ENCODE measurements at regions not wholly inside any gene's neighbourhood (a gene's known extent, or its start where the extent isn't known, plus 50 kb on each side); places are given as distances from the start of the nearest gene placed in this dataset.

DNA sequence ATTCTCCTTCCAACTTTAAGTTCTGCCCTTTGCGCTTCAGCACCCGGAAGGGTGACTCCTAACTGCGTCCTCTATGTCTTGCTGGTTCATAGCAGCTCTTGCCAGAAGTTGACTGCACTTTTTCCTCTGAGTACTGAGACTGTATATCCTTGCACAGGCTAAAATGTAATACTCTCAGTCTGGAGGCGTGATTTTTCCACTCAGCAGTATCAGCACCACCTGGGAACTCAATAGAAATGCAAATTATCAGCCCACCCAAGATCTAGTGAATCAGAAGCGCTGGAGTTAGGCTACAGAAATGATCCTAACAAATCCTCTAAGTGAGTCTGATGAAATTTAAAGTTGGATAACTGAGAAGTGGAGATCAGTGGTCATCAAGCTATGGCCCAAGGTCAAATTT lies 1611.9 kb upstream of the SLC10A2 start:
- no peaks in the 10 kb centered on the region for H3K27me3 ChIP-seq (ENCODE audit: insufficient read depth, low read length)
- no peak overlapping the region for H3K4me3 ChIP-seq (ENCODE audit: low read depth, low read length, poor library complexity, severe bottlenecking)
- no peak overlapping the region for H3K9ac ChIP-seq (ENCODE audit: low read length)
- H3K79me2 ChIP-seq (ENCODE audit: insufficient read depth, low read length): no peaks in the 10 kb centered on the region
- no peaks in the 10 kb centered on the region for H3K36me3 ChIP-seq (ENCODE audit: insufficient read depth, low read length)
- H3K4me2 ChIP-seq (ENCODE audit: low read length): no peak overlapping the region
- TF ChIP-seq, protein P1, sequence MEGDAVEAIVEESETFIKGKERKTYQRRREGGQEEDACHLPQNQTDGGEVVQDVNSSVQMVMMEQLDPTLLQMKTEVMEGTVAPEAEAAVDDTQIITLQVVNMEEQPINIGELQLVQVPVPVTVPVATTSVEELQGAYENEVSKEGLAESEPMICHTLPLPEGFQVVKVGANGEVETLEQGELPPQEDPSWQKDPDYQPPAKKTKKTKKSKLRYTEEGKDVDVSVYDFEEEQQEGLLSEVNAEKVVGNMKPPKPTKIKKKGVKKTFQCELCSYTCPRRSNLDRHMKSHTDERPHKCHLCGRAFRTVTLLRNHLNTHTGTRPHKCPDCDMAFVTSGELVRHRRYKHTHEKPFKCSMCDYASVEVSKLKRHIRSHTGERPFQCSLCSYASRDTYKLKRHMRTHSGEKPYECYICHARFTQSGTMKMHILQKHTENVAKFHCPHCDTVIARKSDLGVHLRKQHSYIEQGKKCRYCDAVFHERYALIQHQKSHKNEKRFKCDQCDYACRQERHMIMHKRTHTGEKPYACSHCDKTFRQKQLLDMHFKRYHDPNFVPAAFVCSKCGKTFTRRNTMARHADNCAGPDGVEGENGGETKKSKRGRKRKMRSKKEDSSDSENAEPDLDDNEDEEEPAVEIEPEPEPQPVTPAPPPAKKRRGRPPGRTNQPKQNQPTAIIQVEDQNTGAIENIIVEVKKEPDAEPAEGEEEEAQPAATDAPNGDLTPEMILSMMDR (IDR thresholded peaks at IDR 0.05; ENCODE audit: low read length): no peak
- TF ChIP-seq EZH2 (IDR thresholded peaks at IDR 0.05; ENCODE audit: borderline replicate concordance, low read length): no peak
- H4K20me1 ChIP-seq (ENCODE audit: insufficient read depth, low read length): no peaks in the 10 kb centered on the region
- H3K9me3 ChIP-seq (ENCODE audit: low read length): no peaks in the 10 kb centered on the region
- no peaks in the 10 kb centered on the region for H3K4me1 ChIP-seq (ENCODE audit: insufficient read depth, low read length, severe bottlenecking)
- no peak overlapping the region for H3K27ac ChIP-seq (ENCODE audit: low read depth, low read length, poor library complexity, severe bottlenecking)
- no peak overlapping the region for H2AFZ ChIP-seq (ENCODE audit: low read length)
- H3K9me2 ChIP-seq (ENCODE audit: low read depth, low read length): no peaks in the 10 kb centered on the region
- H3F3A ChIP-seq (ENCODE audit: insufficient read depth, low read length): no peaks in the 10 kb centered on the region

DNA sequence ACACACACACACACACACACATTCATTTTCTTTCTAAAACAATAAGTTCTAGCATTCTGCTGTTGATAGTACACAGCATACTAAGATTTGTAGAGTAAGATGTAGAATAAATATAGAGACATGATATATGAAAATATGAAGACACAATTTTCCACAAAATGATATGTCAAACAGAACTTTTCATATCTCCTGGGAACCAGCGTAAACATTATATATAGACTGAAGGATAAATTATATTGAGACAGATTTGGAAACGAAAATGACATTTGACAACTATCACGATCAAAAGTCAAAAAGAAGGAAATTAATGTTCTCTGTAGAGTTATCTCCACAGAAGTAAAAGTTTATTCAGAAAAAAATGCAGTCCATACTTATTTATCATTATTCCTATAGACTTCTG lies 1605.7 kb upstream of the SLC10A2 start:
- H2AFZ ChIP-seq (ENCODE audit: low read length): no peak overlapping the region
- TF ChIP-seq, protein P1 (IDR thresholded peaks at IDR 0.05; ENCODE audit: low read length): no peak
- no peak for TF ChIP-seq EZH2 (IDR thresholded peaks at IDR 0.05; ENCODE audit: borderline replicate concordance, low read length)
- H3K9ac ChIP-seq (ENCODE audit: low read length): no peak overlapping the region
- H3F3A ChIP-seq (ENCODE audit: insufficient read depth, low read length): no peaks in the 10 kb centered on the region
- H3K79me2 ChIP-seq (ENCODE audit: insufficient read depth, low read length): no peaks in the 10 kb centered on the region
- H3K4me3 ChIP-seq (ENCODE audit: low read depth, low read length, poor library complexity, severe bottlenecking): no peak overlapping the region
- H3K4me2 ChIP-seq (ENCODE audit: low read length): no peak overlapping the region
- H3K4me1 ChIP-seq (ENCODE audit: insufficient read depth, low read length, severe bottlenecking): no peaks in the 10 kb centered on the region
- no peaks in the 10 kb centered on the region for H3K9me2 ChIP-seq (ENCODE audit: low read depth, low read length)
- no peaks in the 10 kb centered on the region for H3K36me3 ChIP-seq (ENCODE audit: insufficient read depth, low read length)
- H4K20me1 ChIP-seq (ENCODE audit: insufficient read depth, low read length): no peaks in the 10 kb centered on the region
- no peak overlapping the region for H3K27ac ChIP-seq (ENCODE audit: low read depth, low read length, poor library complexity, severe bottlenecking)
- H3K9me3 ChIP-seq (ENCODE audit: low read length): no peaks in the 10 kb centered on the region
- H3K27me3 ChIP-seq (ENCODE audit: insufficient read depth, low read length): no peaks in the 10 kb centered on the region

DNA sequence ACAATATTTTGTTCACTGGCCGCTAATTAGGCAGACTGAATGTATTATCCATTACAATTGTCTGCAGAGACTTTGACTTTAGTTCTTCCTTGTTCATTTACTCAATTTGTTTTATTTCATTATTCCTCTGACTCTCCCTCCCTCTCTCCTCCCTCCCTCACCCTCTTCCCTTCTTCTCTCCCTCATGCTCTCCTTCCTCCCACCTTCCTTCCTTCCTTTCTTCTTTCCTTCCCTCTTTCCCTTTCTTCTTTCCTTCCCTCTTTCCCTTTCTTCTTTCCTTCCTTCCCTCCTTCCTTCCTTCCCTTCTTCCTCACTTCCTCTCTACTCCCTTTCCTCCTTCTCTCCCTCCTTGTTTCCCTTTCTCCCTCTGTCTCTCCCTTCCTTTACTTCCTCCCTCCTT lies 1591.0 kb upstream of the SLC10A2 start:
- Histone ChIP-seq H3K9ac (ENCODE audit: low read length) (no peak overlapping the region), H3K4me2 (ENCODE audit: low read length) (no peak overlapping the region), H3F3A (ENCODE audit: insufficient read depth, low read length) (no peaks in the 10 kb centered on the region), H3K9me2 (ENCODE audit: low read depth, low read length) (no peaks in the 10 kb centered on the region), H3K27me3 (ENCODE audit: insufficient read depth, low read length) (no peaks in the 10 kb centered on the region), H3K4me3 (ENCODE audit: low read depth, low read length, poor library complexity, severe bottlenecking) (no peak overlapping the region), H3K9me3 (ENCODE audit: low read length) (no peaks in the 10 kb centered on the region), H4K20me1 (ENCODE audit: insufficient read depth, low read length) (no peaks in the 10 kb centered on the region), H3K79me2 (ENCODE audit: insufficient read depth, low read length) (no peaks in the 10 kb centered on the region), H3K27ac (ENCODE audit: low read depth, low read length, poor library complexity, severe bottlenecking) (no peak overlapping the region), H3K36me3 (ENCODE audit: insufficient read depth, low read length) (no peaks in the 10 kb centered on the region), H2AFZ (ENCODE audit: low read length) (no peak overlapping the region), H3K4me1 (ENCODE audit: insufficient read depth, low read length, severe bottlenecking) (no peaks in the 10 kb centered on the region)
- TF ChIP-seq EZH2 (IDR thresholded peaks at IDR 0.05; ENCODE audit: borderline replicate concordance, low read length): no peak
- TF ChIP-seq, protein P1 (IDR thresholded peaks at IDR 0.05; ENCODE audit: low read length): no peak
